NCI-H510A treated with DMSO at 0.1 percent for 48 hours (cell line): ENCODE measurements at regions not wholly inside any gene's neighbourhood (a gene's known extent, or its start where the extent isn't known, plus 50 kb on each side); places are given as distances from the start of the nearest gene placed in this dataset.

Experiments
- DNase-seq: peaks from one replicate; lab custom pipeline; 2025; lab: John Stamatoyannopoulos, UW

- DNase-seq: no peak
Measured at GRCh38 chr7:116145245-116145852, 65.0 kb upstream of the TES start.

GRCh38 chr7:116148108-116148507 lies 62.2 kb upstream of the TES start:
- no peak for DNase-seq

GRCh38 chr7:116148626-116149025 lies 61.7 kb upstream of the TES start:
- no peak for DNase-seq

GRCh38 chr7:116150588-116150987 lies 59.8 kb upstream of the TES start:
- no peak for DNase-seq

- no peak for DNase-seq
Measured at GRCh38 chr7:116152276-116152675, 58.1 kb upstream of the TES start.

GRCh38 chr7:116153050-116153449 lies 57.3 kb upstream of the TES start:
- no peak for DNase-seq

GRCh38 chr7:116159711-116160110 lies 50.6 kb upstream of the TES start:
- no peak for DNase-seq
